SKM-1 (cell line): ENCODE measurements at regions not wholly inside any gene's neighbourhood (a gene's known extent, or its start where the extent isn't known, plus 50 kb on each side); places are given as distances from the start of the nearest gene placed in this dataset.

Experiments
- DNase-seq: peaks from one replicate; lab custom pipeline; 2025; ENCODE audit not compliant: unreplicated experiment; lab: John Stamatoyannopoulos, UW

- DNase-seq = no peak
Measured at GRCh38 chr12:87794854-87795253, 234.3 kb downstream of the C12orf50 start.

GRCh38 chr12:87793131-87793530 lies 236.1 kb downstream of the C12orf50 start:
- DNase-seq = no peak

GRCh38 chr12:87784350-87784749 lies 244.9 kb downstream of the C12orf50 start:
- no peak for DNase-seq

- DNase-seq = no peak
Measured at GRCh38 chr12:87783467-87783866, 245.7 kb downstream of the C12orf50 start.

- DNase-seq = no peak
Measured at GRCh38 chr12:87782838-87783237, 246.4 kb downstream of the C12orf50 start.

DNA sequence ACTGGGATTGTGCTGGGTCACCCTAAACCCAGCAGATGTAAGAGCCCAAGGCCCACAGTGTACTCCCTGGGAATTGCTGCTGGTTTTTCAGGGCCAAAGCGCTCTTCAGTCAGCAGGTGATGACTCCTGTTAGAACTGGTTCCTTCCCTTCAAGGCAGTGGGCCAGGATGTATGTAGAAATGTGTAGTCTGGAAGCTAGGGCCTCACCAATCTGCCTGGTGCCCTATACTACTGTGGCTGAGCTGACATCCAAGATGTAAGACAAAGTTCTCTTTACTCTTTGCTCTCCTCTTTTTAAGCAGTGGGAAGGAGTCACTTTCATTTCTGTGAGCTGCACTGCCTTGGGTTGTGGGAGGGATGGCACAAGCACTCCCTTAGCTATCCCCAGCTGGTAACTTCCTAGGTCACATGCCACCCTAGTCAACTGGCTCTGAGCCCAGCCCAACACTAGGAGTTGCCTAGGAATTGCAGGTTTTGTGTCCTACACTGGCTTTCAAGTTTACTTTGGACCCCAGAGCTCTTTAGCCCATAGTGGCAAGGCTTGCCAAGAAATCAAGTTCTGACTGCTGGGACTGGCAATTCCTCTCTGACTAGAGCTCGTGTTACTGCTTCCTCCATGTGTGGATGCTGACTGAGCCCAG lies 249.2 kb downstream of the C12orf50 start:
- DNase-seq = no peak

DNA sequence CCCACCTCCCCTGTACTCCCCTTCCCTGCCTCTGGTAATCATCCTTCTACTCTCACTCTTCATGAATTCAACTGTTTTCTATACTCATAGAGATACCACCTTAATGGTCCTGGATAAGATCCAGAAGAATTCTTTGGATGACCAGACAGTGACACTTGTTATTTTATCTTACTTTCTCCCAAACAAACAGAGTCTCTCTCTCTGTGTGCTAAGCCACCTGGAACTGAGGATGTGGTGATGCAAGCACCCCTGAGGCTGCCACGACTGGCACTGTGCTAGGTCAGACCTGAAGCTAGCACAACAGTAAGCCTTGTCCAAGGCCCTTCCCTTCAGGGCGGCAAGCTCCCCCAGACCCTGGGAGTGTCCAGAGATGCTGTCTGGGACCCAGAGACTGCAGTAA lies 250.2 kb downstream of the C12orf50 start:
- DNase-seq = no peak

GRCh38 chr12:87778065-87778464 lies 251.1 kb downstream of the C12orf50 start:
- DNase-seq = no peak

DNA sequence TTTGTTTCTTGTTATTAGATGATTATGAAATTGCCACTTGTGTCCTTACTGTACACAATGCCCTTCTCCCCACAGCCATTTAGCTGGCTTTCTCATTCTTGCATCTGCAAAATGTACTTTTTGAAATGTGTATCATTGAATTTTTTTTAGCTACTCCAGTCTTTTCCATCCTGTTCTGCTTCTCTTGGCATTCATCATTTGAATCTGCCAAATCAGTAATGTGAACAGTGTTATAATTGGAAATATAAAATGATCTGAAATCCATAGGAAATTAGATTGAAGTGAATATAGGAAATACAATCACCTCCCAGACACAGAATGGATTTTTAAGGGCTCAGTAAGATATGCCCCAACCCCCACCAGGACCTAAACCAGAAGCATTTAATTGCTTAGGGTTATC lies 253.4 kb downstream of the C12orf50 start:
- DNase-seq = no peak

DNA sequence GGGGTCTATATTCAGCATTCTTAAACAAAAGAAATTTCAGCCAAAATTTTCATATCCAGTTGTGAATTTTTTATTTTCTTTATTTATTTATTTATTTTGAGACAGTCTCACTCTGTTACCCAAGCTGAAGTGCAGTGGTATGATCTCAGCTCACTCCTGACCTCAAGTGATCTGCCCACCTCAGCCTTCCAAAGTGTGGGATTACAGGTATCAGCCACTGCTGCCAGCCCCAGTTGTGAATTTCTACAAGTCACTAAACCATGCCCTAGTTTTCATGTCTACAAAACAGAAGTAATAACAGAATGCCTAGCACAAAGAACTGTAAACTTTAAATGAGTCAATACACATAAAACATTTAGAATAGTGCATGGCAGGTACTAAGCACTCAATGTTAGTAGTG lies 254.2 kb downstream of the C12orf50 start:
- no peak for DNase-seq

DNA sequence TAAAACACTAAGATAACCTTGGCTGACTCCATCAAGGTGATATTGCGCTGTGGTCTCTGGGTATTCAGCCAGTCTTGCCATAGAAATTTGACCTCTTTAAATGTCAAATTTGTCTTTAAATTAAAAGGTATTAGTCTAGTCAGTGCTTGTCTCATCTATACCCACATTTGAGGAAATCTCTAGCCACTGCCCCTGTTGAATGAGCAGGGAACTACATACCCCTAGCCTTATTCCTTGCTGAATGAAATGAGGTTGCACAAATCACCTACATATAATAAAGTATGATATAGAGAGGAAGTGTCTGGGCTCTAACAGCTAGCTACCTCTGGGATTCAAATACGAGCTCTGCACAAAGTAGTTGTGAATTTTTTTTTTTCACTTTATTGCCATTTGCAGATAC lies 256.8 kb downstream of the C12orf50 start:
- no peak for DNase-seq

DNA sequence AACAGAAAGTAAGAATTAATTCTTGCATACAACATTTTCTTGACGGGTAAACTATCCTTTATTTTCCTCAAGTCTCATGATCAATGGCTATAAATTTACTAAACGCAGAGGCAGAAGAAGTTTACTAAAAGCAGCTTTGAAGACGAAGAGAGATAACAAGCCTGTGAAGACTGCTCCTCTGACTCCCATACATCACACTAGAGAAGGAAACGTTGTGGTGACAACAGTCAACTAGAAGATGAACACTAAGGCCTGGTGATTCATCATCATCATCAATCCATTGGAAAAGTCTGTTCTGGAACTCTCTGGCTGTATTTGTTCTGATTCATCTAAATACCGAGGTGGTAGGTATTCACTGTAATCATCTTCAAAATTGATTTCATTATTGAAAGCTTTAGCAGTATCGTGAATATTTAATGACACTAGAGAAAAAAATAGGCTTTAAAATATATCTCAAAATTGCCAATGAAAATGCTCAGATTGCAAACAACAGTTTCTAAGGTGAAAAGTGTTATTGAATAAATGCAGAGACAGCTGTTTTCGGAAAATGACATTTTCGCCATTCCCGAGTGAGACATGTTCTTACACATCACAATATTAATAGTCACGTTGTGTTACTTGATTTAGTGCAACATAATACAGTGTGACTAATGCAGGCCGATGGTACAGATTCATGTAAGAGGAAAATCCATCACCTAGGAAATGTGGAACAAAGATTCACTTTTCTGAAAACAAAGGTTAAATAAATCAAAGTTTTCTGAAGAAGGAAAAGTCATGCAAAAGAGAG lies 260.5 kb downstream of the C12orf50 start:
- DNase-seq = no peak

GRCh38 chr12:87766044-87766443 lies 263.2 kb downstream of the C12orf50 start:
- no peak for DNase-seq

DNA sequence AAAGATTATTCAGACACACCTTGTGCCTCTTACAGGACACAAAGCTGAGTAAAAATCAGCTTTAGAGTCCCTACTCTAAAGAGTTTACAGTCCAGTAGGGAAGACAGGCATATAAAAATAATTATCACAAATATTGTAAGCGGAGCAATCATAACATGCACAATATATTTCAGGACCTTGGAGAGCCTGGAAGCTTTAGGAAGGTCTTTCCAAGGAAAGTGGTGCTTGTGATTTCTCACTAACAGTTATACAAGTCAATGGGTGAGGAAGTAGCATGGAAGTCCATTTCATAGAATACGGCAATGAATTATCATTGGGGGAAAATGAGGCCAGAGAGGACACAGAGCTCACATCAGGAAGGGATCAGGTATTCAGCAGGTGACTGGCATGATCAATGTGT lies 268.3 kb downstream of the C12orf50 start:
- no peak for DNase-seq

GRCh38 chr12:87758271-87758670 lies 270.9 kb downstream of the C12orf50 start:
- DNase-seq = no peak

- no peak for DNase-seq
Measured at GRCh38 chr12:87756721-87757120, 272.5 kb downstream of the C12orf50 start.

- DNase-seq = no peak
Measured at GRCh38 chr12:87756111-87756510, 273.1 kb downstream of the C12orf50 start.

- DNase-seq = no peak
Measured at GRCh38 chr12:87728931-87729593, 300.1 kb downstream of the C12orf50 start.

- DNase-seq = no peak
Measured at GRCh38 chr12:87720967-87721366, 308.2 kb downstream of the C12orf50 start.

- DNase-seq = no peak
Measured at GRCh38 chr12:87704374-87704773, 324.8 kb downstream of the C12orf50 start.

DNA sequence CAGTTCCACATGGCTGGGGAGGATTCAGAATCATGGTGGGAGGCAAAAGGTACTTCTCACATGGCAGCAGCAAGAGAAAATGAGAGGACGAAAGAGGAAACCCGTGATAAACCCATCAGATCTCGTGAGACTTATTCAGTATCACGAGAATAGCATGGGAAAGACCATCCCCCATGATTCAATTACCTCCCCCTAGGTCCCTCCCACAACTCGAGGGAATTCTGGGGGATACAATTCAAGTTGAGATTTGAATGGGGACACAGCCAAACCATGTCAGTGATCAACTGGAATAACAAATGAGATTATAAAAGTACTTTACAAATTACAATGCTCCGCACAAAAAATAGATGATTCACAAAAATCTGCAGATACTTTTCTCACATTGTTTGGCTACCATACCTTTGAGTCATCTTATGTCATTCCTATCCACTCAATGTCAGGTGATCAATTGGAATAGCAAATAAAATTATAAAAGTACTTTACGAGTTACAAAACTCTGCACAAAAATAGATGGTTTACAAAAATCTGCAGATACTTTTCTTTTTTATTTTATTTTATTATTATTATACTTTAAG lies 338.9 kb downstream of the C12orf50 start:
- no peak for DNase-seq

DNA sequence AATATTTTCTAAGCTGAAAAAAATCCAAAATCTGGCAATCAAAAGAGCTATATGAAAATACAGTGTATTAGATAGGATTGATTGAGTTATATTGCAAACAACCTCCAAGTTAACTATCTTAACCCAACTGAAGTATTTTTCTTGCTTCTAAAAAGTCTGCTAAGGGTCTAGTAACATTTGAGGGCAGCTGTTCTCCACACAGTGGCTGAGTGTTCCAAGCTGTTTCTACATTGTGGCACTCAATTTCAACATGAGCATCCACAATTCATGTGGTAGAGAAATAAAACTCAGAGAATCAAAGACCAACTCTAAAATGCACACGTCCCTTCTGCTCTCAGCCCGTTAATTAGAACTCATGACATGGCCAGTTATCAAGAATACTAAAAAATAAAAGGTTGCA lies 340.0 kb downstream of the C12orf50 start:
- DNase-seq = no peak
